NB4 (cell line): ENCODE measurements at regions not wholly inside any gene's neighbourhood (a gene's known extent, or its start where the extent isn't known, plus 50 kb on each side); places are given as distances from the start of the nearest gene placed in this dataset.

Experiments
- DNase-seq: peaks from one replicate; pipeline ENCODE4 v3.0.0; 2010; ENCODE audit warnings: low read depth
- H3K4me3 ChIP-seq: one replicate; pipeline ENCODE4 v1.5.1; 2011; ENCODE audit warnings: mild to moderate bottlenecking, low read depth, low read length, moderate library complexity
- CTCF ChIP-seq: IDR thresholded peaks from one replicate; pipeline ENCODE4 v1.5.1; 2012; ENCODE audit warnings: low read depth, low read length
- MYC ChIP-seq: IDR thresholded peaks from 2 replicates; pipeline ENCODE4 v1.6.1; 2011; ENCODE audit warnings: low read depth, low read length
- POLR2A ChIP-seq: IDR thresholded peaks from 2 replicates; pipeline ENCODE4 v1.6.1; 2011; ENCODE audit warnings: mild to moderate bottlenecking; ENCODE audit not compliant: insufficient read length; ENCODE audit errors: extremely low read depth
- TF ChIP-seq, protein P1 (sequence below): IDR thresholded peaks from 2 replicates; pipeline ENCODE4 v1.6.1; 2011; ENCODE audit warnings: low read depth, low read length

- TF ChIP-seq MYC (no peak), CTCF (no peak), POLR2A (no peak)
- TF ChIP-seq, protein P1, sequence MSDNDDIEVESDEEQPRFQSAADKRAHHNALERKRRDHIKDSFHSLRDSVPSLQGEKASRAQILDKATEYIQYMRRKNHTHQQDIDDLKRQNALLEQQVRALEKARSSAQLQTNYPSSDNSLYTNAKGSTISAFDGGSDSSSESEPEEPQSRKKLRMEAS = no peak
- no peak for DNase-seq
Measured at GRCh38 chr7:67843001-67843565, 846.5 kb downstream of the TYW1 start.

GRCh38 chr7:67843615-67844014 is 847.0 kb downstream of the TYW1 start:
- TF ChIP-seq MYC = no peak
- TF ChIP-seq, protein P1 = no peak
- TF ChIP-seq POLR2A = no peak
- no peak overlapping the region for H3K4me3 ChIP-seq
- no peak for DNase-seq

More at GRCh38 chr7:67843001-67843565, 846.5 kb downstream of the TYW1 start:
- no peak overlapping the region for H3K4me3 ChIP-seq

- no peak overlapping the region for H3K4me3 ChIP-seq
- TF ChIP-seq POLR2A (no peak), CTCF (no peak), MYC (no peak)
- TF ChIP-seq, protein P1 = no peak
- no peak for DNase-seq
Measured at GRCh38 chr7:67847092-67847787, 850.6 kb downstream of the TYW1 start.

DNA sequence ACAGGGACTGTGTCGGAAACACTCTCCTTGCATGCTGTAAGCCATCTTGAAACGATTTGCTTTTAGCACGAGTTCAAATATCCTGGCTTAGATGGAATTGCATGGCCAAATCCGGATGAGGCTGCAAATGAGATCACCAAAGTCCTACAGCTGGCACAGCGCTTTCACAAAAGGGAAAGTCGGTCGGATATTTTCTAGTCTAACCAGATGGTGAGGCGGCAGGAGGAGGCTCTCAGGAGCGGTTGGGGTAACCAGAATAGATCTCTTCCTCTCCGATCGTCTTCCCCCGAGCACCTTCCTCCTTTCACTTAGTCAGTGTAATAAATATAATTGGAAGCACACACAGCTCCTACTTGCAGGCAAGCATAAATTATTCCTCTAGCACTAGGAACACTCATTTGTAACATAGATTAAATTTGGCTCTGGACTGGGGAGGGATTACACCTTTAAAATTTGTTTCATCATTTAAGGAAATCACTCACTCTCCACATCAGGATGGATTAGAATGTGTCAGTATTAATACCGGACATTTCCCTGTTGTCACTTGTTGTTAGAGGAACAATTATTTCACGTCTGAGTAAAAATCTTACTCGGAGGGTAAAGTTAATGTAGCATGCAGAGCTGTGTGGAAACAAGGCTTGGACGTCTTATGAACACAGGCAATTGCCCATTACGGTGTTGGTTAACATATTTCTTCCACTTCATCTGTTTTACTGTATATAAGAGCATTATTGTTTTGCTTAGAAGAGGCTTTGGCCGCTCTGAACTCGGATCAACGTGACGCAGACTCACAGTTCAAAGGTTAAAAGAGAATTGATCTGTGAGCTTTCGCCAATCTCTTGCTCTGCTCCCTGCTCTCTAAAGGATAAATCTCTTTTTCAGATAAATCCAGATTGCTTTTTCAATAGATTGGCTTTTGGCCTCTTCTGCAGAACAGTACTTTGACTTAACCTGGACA is 857.9 kb downstream of the TYW1 start:
- no peak for DNase-seq
- TF ChIP-seq CTCF (no peak), MYC (no peak), POLR2A (no peak)
- TF ChIP-seq, protein P1 = no peak
- no peak overlapping the region for H3K4me3 ChIP-seq

GRCh38 chr7:67855322-67855721 is 858.7 kb downstream of the TYW1 start:
- no peak for TF ChIP-seq POLR2A

DNA sequence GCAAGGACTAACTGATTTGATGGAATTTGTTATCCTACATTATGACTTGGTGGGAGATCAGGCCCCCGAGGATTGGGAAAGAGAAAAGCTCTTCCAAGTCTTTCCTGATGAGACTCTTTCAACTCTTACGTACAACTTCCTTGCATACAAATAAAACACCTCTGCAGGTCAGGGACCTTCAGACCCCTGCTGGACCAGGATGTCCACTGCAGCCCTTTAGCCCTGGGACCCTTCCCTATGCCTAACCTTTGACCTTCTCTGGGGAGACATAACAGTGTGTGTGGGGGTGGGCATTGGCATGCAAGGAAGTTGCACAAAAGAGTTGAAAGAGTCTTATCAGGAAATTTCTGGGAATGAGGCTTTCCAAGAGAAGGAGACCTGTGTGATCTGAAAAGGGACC is 859.4 kb downstream of the TYW1 start:
- TF ChIP-seq, protein P1 = no peak
- TF ChIP-seq POLR2A = no peak
- no peak for TF ChIP-seq MYC
- TF ChIP-seq CTCF = no peak
- no peak for DNase-seq
- H3K4me3 ChIP-seq = no peak overlapping the region

More at GRCh38 chr7:67855322-67855721, 858.7 kb downstream of the TYW1 start:
- no peak overlapping the region for H3K4me3 ChIP-seq
- no peak for DNase-seq
